ENCODE measurements at regions not wholly inside any gene's neighbourhood (a gene's known extent, or its start where the extent isn't known, plus 50 kb on each side); places are given as distances from the start of the nearest gene placed in this dataset.
"Not testable (repeated sequence)": the region's sequence is repeated elsewhere in the genome, so short reads cannot be mapped to it uniquely, and the experiment has no call there.

DNA sequence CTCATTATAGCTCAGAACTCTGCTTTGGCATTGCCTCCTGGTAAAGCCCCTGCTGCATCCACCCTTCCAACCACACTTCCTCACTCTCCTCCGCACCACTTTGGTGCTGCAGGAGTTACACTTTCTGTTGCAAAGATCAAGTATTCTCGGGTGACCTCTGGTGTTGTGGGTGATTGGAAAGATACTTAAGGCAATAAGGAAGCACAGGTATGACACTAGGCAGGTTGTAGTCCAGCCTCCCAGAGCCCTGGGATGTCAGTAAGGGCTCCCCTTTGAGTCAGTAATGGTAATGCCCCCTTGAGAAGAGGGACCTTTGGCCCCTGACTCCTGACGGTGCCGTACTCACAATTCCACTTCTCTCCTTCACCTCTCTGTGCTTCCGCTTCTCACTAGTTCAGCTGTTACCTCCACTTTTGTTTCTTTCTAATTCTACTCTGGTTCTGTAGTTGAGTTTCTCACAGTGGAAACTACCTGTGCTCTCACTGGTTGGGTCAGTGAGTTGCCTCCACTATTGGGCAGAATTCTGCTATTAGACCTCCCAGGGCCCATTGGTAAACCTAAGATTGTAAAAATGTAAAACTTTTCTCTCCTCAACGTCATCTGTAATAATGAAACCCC, 350.0 kb downstream of the GOLGA6L6 start:
- not testable (repeated sequence) for DNase-seq (ENCODE audit: low read depth in 2 of 2)

DNA sequence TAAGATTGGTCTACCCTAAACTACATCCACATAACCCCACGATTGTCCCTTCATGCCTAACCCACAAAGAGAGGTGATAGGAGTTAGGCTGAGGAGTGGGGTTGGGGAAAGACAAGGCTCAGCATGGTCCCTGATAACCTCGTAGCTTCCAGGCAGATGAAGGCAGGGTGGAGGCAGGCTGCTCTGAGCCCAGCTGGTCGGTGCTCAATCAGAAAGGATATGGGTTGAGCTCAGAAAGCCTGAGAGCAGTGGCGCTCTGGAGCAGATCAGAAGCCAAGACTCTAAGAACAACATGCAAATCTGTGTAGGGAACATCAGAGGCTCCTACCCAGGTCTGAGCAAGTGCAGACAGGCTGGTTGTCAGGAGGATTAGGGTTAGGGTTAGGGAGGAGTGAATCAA, 353.0 kb downstream of the GOLGA6L6 start:
- DNase-seq (ENCODE audit: low read depth in 2 of 2): not testable (repeated sequence)

DNA sequence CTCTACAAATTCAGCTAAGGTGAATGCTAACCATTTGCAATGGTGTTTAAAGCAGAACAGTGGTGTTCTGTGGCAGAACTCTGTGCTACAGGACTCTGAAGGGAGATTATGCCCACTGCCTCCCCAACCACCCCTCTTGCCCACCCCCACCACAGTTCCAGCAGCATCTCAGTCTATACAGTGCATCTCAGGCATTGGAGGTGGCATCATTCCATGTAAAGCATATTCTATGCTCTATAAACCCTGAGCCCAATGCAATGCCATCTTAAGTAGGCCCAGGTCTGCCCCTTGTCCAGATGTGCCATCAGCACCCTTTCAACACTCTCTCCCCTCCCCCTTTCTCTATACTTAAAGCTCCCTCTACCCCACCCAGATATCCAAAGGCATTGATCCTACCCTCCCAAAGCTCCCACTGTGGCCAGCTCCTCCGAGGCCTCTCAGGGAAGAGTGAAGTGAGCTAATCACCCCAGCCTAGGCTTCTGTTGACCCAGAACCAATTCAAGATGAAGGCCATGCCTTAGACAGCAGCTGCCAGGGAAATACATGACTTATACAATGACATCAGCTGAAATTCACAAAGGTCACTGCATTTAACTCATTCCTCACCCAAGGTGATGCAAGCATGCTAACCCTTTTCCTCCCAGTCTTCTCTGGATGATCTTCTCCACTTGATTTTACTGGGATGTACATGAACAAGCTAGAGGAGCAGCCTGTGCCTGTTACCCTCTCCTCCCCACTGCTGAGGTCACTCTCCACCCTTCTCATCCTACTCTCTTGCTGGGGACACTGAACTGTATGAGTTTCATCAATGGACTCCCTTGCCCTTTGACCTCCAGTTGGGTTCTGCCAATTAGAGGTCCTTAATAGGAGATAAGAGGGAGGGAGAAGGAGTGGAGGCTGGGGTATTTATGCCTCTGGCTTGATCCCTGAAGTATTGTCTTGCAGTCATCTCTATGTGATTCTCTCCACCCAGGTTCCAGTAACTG, 353.9 kb downstream of the GOLGA6L6 start:
- not testable (repeated sequence) for DNase-seq (ENCODE audit: low read depth in 2 of 2)

DNA sequence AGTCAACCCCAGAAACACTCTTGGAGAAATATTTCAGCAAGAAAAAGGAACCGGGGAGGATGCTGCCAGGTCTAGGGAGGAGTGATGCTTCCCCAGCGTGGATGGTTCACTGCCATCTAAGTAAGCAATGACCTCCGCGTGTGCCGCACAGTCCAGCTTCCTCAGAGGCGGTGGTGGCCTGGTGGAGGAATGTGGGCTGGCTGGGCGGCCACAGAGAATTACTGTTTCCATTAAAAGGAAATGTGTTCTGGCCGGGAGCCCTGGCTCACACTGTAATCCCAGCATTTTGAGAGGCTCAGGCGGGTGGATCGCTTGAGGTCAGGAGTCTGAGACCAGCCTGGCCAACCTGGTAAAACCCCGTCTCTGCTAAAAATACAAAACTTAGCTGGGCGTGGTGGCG, 356.7 kb downstream of the GOLGA6L6 start:
- not testable (repeated sequence) for DNase-seq (ENCODE audit: low read depth in 2 of 2)

DNA sequence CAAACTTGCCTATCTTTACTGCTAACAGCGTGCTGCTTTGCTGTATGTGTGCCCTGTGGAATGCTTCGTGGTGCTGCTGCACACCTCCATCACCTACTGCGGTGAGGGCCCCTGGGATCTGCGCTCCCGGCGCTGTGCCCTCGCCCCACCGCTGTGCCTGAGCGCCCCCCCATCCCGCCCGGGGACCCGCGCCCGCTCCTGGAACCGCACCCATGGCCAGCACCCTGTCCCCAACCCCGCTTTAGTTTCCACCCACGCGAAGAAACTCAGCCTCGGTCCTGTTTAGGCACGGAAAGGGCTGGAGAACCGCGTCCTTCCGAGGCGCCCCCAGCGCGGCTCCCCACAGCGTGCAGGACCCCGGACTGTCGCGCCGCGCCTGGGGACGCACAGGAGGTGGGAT, 373.4 kb downstream of the GOLGA6L6 start:
- not testable (repeated sequence) for DNase-seq (ENCODE audit: low read depth in 2 of 2)

DNA sequence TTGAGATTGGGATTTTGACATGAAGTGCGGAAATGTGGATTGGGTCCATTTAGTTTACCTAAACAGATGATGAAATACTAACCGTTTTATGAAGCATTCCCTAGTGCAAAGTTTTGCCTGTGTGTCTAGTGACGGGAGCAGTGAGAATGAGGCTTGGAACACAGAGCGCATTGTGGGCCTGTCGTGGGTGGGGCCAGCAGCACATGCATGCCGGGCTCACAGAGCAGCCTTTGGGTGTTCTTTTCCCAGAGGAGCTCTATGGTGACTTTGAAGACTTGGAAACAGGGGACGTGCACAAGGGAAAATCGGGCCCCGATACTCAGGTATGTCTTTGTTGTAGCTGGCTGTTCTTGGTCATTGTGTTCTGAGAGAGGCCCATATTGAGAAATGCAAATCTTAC, 388.1 kb downstream of the GOLGA6L6 start:
- not testable (repeated sequence) for DNase-seq (ENCODE audit: low read depth in 2 of 2)

DNA sequence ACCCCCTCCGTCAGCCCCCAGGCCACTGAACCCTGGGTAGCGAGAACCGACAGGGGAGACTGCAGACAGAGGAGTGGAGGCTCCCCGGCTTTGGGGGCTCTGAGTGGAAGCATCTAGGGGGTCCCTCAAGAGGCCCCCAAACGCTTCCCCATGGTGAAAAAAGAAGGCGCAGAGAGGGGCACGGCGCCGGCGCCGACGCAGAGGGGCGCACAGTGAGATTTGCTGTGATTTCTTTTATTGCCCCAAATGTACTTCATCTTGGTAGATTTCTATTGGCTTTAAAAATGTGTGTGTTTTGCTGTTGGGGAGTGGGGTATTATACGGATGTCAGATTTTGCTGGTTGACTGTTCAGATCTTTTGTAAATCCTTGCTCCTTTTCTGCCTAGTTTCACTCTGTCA, 392.9 kb downstream of the GOLGA6L6 start:
- DNase-seq (ENCODE audit: low read depth in 2 of 2): not testable (repeated sequence)

DNA sequence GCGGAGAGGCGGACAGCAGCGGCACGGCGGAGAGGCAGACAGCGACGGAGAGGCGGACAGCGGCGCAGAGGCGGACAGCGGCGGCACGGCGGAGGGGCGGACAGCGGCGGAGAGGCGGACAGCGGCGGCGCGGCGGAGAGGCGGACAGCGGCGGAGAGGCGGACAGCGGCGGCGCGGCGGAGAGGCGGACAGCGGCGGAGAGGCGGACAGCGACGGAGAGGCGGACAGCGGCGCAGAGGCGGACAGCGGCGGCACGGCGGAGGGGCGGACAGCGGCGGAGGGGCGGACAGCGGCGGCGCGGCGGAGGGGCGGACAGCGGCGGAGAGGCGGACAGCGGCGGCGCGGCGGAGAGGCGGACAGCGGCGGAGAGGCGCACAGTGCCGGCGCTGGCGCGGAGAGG, 393.6 kb downstream of the GOLGA6L6 start:
- DNase-seq (ENCODE audit: low read depth in 2 of 2): not testable (repeated sequence)

DNA sequence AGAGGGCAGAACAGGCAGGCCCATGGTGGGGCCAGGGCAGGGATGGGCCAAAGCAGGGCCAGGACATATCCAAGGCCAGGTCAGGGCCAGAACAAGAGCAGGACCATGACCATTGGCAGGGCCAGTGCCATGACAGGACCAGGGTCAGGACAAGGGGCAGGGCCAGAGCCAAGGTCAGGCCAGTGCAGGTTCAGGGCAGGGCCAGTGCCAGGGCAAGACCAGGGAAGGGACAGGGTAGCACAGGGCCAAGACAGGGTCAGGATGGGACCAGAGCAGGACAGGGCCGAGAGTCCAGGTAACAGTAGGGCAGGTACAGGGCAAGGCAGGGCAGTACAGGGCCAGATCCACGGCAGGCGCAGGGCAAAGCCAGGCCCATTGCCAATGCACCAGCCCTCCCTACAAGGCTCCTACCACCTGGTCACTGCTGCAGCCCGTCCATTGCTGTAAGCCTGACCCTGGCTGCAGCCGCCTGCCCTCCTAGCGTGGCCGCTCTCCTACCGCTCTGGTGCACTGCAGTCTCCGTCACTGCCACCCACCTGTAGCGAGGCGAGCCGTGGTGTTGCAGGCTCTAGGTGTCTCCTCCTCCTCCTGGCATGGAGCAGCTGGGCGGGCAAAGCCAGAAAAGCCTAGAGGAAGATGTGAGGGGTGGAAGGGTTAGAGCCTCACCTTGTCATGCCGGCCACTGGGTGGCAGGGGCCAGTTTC, 397.1 kb downstream of the GOLGA6L6 start:
- not testable (repeated sequence) for DNase-seq (ENCODE audit: low read depth in 2 of 2)

DNA sequence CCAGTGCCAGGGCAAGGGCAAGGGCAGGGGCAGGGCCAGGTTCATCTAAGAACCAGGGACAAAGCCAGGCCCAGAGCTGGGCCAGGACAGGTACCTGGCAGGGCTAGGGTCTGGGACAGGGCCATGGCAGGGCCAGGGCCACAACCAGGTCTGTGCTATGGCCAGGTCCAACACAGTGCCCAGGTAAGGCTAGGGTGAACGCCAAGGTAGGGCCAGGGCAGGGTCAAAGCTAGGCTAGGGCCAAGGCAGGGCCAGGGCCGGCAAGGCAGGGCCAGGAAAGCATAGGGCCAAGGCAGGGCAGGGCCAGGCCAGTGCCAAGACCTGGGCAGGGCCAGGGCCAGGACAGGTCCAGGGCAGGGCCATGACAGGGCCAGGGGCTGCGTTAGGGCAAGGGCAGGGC, 398.7 kb downstream of the GOLGA6L6 start:
- DNase-seq (ENCODE audit: low read depth in 2 of 2): not testable (repeated sequence)

DNA sequence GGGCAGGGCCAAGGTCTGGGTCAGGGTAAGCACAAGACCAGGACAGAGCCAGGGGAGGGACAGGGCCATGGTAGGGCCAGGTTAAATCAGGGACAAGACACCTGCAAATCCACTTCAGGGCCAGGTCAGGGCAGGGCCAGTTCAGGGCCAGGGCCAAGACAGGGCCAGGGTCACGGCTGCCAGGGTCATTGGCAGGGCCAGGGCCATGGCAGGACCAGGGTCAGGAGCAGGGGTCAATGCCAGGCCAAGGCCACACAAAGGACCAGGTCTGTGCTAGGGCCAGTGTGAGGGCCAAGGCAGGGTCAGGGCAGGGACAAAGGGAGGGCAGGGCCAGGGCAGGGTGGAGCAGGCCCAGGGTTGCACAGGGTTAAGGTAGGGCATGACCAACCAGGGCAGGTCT, 399.2 kb downstream of the GOLGA6L6 start:
- not testable (repeated sequence) for DNase-seq (ENCODE audit: low read depth in 2 of 2)

DNA sequence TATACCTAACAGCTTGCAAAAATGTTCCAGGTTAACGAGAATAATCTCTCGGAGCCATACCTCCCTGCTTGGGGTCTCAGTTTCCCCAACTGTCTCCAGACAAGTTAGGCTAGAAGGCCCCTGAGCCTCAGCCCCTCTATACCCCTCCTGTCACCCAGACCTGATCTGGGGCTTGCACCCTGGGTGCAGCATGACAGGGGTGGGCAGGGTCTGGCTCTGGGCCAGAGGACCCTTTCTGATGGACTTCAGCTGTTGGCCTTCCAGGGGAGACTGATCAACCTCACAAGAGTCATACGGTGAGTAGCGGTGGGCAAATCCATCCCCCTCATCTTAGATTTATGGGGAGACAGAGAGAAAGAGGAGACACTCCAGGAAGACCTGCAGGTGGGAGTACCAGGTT, 416.9 kb downstream of the GOLGA6L6 start:
- DNase-seq (ENCODE audit: low read depth in 2 of 2): not testable (repeated sequence)

DNA sequence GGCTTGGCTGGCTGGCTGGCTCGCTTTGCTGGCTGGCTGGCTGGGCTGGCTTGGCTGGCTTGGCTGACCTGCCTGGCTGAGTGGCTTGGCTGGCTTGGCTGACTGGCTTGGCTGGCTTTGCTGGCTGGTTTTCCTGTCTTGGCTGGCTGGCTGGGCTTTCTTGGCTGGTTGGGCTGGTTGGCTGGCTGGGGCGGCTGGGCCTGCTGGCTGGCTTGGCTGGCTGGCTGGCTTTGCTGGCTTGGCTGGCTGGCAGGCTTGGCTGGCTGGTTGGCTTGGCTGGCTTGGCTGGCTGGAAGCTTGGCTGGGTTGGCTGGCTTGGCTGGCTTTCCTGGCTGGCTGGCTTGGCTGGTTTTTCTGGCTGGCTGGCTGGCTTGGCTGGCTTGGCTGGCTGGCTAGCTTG, 435.6 kb downstream of the GOLGA6L6 start:
- no peak for DNase-seq (ENCODE audit: low read depth in 2 of 2)

DNA sequence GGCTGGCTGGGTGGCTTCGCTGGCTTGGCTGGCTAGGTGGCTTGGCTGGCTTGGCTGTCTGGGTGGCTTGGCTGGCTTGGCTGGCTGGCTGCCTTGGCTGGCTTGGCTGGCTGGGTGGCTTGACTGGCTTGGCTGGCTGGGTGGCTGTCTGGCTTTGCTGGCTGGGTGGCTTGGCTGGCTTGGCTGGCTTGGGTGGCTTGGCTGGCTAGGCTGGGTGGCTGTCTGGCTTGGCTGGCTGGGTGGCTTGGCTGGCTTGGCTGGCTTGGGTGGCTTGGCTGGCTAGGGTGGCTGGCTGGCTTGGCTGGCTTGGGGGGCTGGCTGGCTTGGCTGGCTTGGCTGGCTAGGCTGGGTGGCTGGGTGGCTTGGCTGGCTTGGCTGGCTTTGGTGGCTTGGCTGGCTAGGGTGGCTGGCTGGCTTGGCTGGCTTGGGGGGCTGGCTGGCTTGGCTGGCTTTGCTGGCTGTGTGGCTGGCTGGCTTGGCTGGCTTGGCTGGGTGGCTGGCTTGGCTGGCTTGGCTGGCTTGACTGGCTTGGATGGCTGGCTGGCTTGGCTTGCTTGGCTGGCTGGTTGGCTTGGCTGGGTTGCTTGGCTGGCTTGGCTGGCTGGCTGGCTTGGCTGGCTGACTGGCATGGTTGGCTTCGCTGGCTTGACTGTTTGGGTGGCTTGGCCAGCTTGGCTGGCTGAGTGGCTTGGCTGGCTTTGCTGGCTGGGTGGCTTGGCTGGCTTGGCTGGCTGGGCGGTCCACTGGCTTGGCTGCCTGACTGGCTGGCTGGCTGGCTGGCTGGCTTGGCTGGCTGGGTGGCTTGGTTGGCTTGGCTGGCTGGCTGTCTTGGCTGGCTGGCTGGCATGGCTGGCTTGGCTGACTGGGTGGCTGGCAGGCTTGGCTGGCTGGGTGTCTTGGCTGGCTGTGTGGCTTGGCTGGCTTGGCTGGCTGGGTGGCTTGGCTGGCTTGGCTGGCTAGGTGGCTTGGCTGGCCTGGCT, 436.3 kb downstream of the GOLGA6L6 start:
- DNase-seq (ENCODE audit: low read depth in 2 of 2): not testable (repeated sequence)

DNA sequence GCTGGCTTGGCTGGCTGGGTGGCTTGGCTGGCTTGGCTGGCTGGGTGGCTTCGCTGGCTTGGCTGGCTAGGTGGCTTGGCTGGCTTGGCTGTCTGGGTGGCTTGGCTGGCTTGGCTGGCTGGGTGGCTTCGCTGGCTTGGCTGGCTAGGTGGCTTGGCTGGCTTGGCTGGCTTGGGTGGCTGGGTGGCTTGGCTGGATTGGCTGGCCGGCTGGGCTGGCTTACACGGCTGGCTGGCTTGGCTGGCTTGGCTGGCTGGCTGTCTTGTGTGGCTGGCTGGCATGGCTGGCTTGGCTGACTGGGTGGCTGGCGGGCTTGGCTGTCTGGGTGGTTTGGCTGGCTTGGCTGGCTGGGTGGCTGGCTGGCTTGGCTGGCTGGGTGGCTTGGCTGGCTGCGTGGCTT, 437.0 kb downstream of the GOLGA6L6 start:
- not testable (repeated sequence) for DNase-seq (ENCODE audit: low read depth in 2 of 2)

DNA sequence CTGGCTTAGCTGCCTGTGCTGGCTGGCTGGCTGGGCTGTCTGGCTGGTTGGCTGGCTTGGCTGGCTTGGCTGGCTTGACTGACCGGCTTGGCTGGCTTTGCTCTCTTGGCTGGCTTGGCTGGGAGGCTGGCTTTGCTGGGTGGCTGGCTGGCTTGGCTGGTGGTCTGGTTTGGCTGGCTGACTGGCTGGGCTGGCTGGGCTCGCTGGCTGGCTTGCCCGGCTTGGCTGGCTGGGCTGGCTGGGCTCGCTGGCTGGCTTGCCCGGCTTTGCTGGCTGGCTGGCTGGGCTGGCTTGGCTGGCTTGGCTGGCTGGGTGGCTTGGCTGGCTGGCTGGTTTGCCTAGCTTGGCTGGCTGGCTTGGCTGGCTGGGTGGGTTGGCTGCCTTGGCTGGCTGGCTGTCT, 438.7 kb downstream of the GOLGA6L6 start:
- not testable (repeated sequence) for DNase-seq (ENCODE audit: low read depth in 2 of 2)

DNA sequence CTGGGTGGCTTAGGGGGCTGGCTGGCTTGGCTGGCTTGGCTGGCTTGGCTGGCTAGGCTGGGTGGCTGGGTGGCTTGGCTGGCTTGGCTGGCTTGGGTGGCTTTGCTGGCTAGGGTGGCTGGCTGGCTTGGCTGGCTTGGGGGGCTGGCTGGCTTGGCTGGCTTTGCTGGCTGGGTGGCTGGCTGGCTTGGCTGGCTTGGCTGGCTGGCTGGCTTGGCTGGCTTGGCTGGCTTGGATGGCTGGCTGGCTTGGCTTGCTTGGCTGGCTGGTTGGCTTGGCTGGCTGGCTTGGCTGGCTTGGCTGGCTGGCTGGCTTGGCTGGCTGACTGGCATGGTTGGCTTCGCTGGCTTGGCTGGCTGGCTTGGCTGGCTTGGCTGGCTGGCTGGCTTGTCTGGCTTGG, 439.4 kb downstream of the GOLGA6L6 start:
- DNase-seq (ENCODE audit: low read depth in 2 of 2): not testable (repeated sequence)

DNA sequence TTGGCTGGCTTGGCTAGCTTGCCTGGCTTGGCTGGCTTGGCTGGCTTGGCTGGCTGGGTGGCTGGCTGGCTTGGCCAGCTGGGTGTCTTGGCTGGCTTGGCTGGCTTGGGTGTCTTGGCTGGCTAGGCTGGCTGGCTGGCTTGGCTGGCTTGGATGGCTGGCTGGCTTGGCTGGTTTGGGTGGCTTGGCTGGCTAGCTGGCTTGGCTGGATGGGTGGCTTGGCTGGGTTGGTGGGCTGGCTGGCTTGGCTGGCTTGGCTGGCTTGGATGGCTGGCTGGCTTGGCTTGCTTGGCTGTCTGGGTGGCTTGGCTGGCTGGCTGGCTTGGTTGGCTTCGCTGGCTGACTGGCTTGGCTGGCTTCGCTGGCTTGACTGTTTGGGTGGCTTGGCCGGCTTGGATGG, 440.3 kb downstream of the GOLGA6L6 start:
- not testable (repeated sequence) for DNase-seq (ENCODE audit: low read depth in 2 of 2)

DNA sequence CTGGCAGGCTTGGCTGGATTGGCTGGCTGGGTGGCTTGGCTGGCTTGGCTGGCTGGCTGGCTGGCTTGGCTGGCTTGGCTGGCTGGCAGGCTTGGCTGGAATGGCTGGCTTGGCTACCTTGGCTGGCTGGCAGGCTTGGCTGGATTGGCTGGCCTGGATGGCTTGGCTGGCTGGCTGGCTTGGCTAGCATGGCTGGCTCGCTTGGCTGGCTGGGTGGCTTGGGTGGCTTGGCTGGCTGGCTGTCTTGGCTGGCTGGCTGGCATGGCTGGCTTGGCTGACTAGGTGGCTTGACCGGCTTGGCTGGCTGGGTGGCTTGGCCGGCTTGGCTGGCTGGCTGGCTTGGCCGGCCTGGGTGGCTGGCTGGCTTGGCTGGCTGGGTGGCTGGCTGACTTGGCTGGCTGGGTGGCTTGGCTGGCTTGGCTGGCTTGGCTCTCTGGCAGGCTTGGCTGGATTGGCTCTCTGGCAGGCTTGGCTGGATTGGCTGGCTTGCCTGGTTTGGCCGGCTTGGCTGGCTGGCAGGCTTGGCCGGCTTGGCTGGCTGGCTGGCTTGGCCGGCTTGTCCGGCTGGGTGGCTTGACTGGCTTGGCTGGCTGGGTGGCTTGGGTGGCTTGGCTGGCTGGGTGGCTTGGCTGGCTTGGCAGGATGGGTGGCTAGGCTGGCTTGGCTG, 440.9 kb downstream of the GOLGA6L6 start:
- not testable (repeated sequence) for DNase-seq (ENCODE audit: low read depth in 2 of 2)

DNA sequence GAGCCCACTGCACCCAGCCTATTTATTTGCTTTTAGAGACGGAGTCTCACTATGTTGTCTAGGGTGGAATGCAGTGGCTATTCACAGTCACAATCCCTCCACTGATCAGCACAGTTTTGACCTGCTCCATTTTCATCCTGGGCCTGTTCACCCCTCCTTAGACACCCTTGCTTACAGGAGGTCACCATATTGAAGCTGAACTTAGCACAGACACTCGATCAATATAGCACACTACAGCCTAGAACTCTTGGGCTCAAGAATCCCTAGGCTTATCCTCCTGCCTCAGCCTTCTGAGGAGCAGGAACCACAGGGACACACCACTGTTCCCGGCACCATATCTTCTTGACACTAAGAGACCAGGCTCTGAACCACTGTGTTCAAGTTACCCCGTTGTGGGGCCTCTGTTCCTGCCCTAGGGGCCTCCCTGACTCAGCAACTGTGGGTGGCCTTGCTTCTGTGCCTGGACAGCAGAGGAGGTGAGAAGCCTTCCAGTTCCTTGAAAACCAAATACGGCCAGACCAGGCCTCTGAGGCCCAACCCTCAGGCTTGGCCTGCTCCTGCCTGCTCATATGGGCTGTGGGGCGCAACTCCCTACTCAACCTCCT, 445.8 kb downstream of the GOLGA6L6 start:
- not testable (repeated sequence) for DNase-seq (ENCODE audit: low read depth in 2 of 2)

Data from stimulated activated CD8-positive, alpha-beta memory T cell treated with anti-CD3 and anti-CD28 coated beads, Interleukin-2, amount 100 ng/mL, for 1 hour (primary cell).